H1 (cell line): ENCODE measurements at regions not wholly inside any gene's neighbourhood (a gene's known extent, or its start where the extent isn't known, plus 50 kb on each side); places are given as distances from the start of the nearest gene placed in this dataset.

Experiments used
- CTCF ChIA-PET: fragments of 300-600 bp; sonication (Branson Sonifier 250); formaldehyde crosslinking; loops from one replicate; lab custom pipeline; 2021; ENCODE audit not compliant: partially characterized antibody; lab: Charles Lee
- POLR2A ChIA-PET: fragments of 300-600 bp; sonication (Branson Sonifier 250); formaldehyde crosslinking; loops from one replicate; lab custom pipeline; 2021; ENCODE audit warnings: inconsistent platforms; ENCODE audit not compliant: partially characterized antibody; lab: Charles Lee
- DNase-seq, 2 experiments: peaks; one replicate each; pipeline versions ENCODE4 v3.0.0 to v3.0.0-alpha.2; 2010 to 2022; ENCODE audit warnings: low spot score in 2 of 2, low read depth in 1 of 2, mixed read lengths in 1 of 2
- FAIRE-seq: peaks from 2 replicates; lab custom pipeline; 2011; peaks lifted over from hg19 to GRCh38; lab: Jason Lieb, UNC
- H2AFZ ChIP-seq: 2 replicates; pipeline ENCODE4 v1.8.1; 2012; ENCODE audit warnings: low read length, inconsistent platforms
- H2AK5ac ChIP-seq: 2 replicates; pipeline ENCODE4 v1.6.1; 2013; ENCODE audit warnings: low read depth, low read length
- H2BK120ac ChIP-seq: replicated peaks from 2 replicates; pipeline ENCODE3; 2013; ENCODE audit warnings: low read depth, low read length, inconsistent platforms
- H2BK12ac ChIP-seq: 2 replicates; pipeline ENCODE4 v1.6.1; 2013; ENCODE audit warnings: low read depth, low read length
- H2BK15ac ChIP-seq: 2 replicates; pipeline ENCODE4 v1.6.1; 2013; ENCODE audit warnings: low read length
- H2BK20ac ChIP-seq: 2 replicates; pipeline ENCODE4 v1.6.1; 2013; ENCODE audit warnings: low read length
- H2BK5ac ChIP-seq: 2 replicates; pipeline ENCODE4 v1.6.1; 2013; ENCODE audit warnings: low read depth, low read length
- H3K14ac ChIP-seq: 2 replicates; pipeline ENCODE4 v1.6.1; 2013; ENCODE audit warnings: inconsistent platforms; ENCODE audit not compliant: insufficient read length
- H3K18ac ChIP-seq: 2 replicates; pipeline ENCODE4 v1.6.1; 2013; ENCODE audit warnings: low read length; ENCODE audit errors: extremely low read depth
- H3K23ac ChIP-seq: 2 replicates; pipeline ENCODE4 v1.6.1; 2013; ENCODE audit warnings: inconsistent platforms; ENCODE audit not compliant: insufficient read length
- H3K23me2 ChIP-seq: 2 replicates; pipeline ENCODE4 v1.6.1; 2013; ENCODE audit warnings: low read depth, low read length
- H3K27ac ChIP-seq: 2 replicates; pipeline ENCODE4 v1.6.1; 2011; ENCODE audit warnings: low read depth, low read length, inconsistent platforms
- H3K27me3 ChIP-seq, 4 experiments: replicated peaks in 1 of 4; 1 replicate in 1 of 4; 2 replicates in 3 of 4; pipeline versions ENCODE4 v1.6.1 to v1.8.1; 2011 to 2013; ENCODE audit warnings: low read length in 3 of 4, mild to moderate bottlenecking in 3 of 4, inconsistent platforms in 2 of 4, mixed read lengths in 2 of 4, moderate library complexity in 1 of 4; ENCODE audit not compliant: control insufficient read depth in 3 of 4, insufficient read depth in 3 of 4; ENCODE audit errors: extremely low read depth in 1 of 4
- H3K36me3 ChIP-seq, 4 experiments: 2 replicates each; pipeline versions ENCODE4 v1.6.1 to v1.8.1; 2011 to 2013; ENCODE audit warnings: mild to moderate bottlenecking in 4 of 4, low read length in 3 of 4, moderate library complexity in 2 of 4, control low read depth in 1 of 4, inconsistent platforms in 1 of 4; ENCODE audit not compliant: insufficient read depth in 4 of 4, control insufficient read depth in 2 of 4
- H3K4ac ChIP-seq: replicated peaks from 2 replicates; pipeline ENCODE3; 2013; ENCODE audit warnings: low read length, low read depth, mixed read lengths, inconsistent platforms; ENCODE audit not compliant: insufficient read length
- H3K4me1 ChIP-seq, 4 experiments: replicated peaks in 1 of 4; 1 replicate in 1 of 4; 2 replicates in 3 of 4; pipeline versions ENCODE4 v1.6.1 to v1.8.1; 2011 to 2013; ENCODE audit warnings: low read length in 3 of 4, inconsistent platforms in 2 of 4, mixed read lengths in 1 of 4; ENCODE audit not compliant: insufficient read depth in 4 of 4, control insufficient read depth in 3 of 4
- H3K4me2 ChIP-seq, 2 experiments: 2 replicates each; pipeline versions ENCODE4 v1.6.1 to v1.8.1; 2011 to 2013; ENCODE audit warnings: low read depth in 2 of 2, low read length in 2 of 2, control low read depth in 1 of 2, inconsistent platforms in 1 of 2, mild to moderate bottlenecking in 1 of 2; ENCODE audit not compliant: insufficient read depth in 1 of 2
- H3K4me3 ChIP-seq, 4 experiments: fragments of 200-600, 300-600 bp in 1 of 4; sonication (generic), shearing (Covaris generic), sonication (Bioruptor Twin) in 1 of 4; 2 replicates each; pipeline versions ENCODE4 v1.5.1 to v1.8.1; 2011 to 2016; ENCODE audit warnings: low read length in 4 of 4, low read depth in 3 of 4, control low read depth in 2 of 4, inconsistent platforms in 2 of 4, mild to moderate bottlenecking in 2 of 4, mixed read lengths in 1 of 4, moderate library complexity in 1 of 4; ENCODE audit not compliant: insufficient read depth in 2 of 4; ENCODE audit errors: extremely low read depth in 1 of 4
- H3K56ac ChIP-seq: replicated peaks from 2 replicates; pipeline ENCODE3; 2013; ENCODE audit warnings: low read depth, mild to moderate bottlenecking, mixed read lengths, low read length, inconsistent platforms; ENCODE audit not compliant: insufficient read length
- H3K79me1 ChIP-seq: 2 replicates; pipeline ENCODE4 v1.6.1; 2013; ENCODE audit warnings: low read depth, low read length, control low read depth
- H3K79me2 ChIP-seq, 2 experiments: 2 replicates each; pipeline versions ENCODE4 v1.6.1 to v1.8.1; 2012 to 2013; ENCODE audit warnings: low read length in 2 of 2, mild to moderate bottlenecking in 2 of 2, inconsistent platforms in 1 of 2; ENCODE audit not compliant: insufficient read depth in 2 of 2, control insufficient read depth in 1 of 2
- H3K9ac ChIP-seq, 4 experiments: replicated peaks in 1 of 4; 1 replicate in 1 of 4; 2 replicates in 3 of 4; pipeline versions ENCODE4 v1.6.1 to v1.8.1; 2011 to 2013; ENCODE audit warnings: low read depth in 3 of 4, low read length in 3 of 4, control low read depth in 2 of 4, mild to moderate bottlenecking in 2 of 4, moderate library complexity in 2 of 4, inconsistent platforms in 1 of 4; ENCODE audit errors: extremely low read depth in 1 of 4
- H3K9me3 ChIP-seq, 2 experiments: 2 replicates each; pipeline versions ENCODE4 v1.6.1 to v1.8.1; 2012 to 2013; ENCODE audit warnings: mild to moderate bottlenecking in 2 of 2, moderate library complexity in 2 of 2, control low read depth in 1 of 2, inconsistent platforms in 1 of 2, low read depth in 1 of 2, low read length in 1 of 2, mixed read lengths in 1 of 2; ENCODE audit not compliant: insufficient read depth in 2 of 2
- H4K20me1 ChIP-seq, 2 experiments: replicated peaks in 1 of 2; 2 replicates each; pipeline versions ENCODE3 to v1.8.1; 2011 to 2013; ENCODE audit warnings: inconsistent platforms in 2 of 2, low read length in 2 of 2, mild to moderate bottlenecking in 1 of 2; ENCODE audit not compliant: insufficient read depth in 2 of 2, control insufficient read depth in 1 of 2
- H4K5ac ChIP-seq: 2 replicates; pipeline ENCODE4 v1.6.1; 2013; ENCODE audit warnings: low read length, low read depth, mixed read lengths, inconsistent platforms; ENCODE audit not compliant: insufficient read length
- H4K8ac ChIP-seq: 2 replicates; pipeline ENCODE4 v1.8.0; 2013; ENCODE audit warnings: mild to moderate bottlenecking, moderate library complexity, low read length, inconsistent platforms; ENCODE audit not compliant: insufficient read depth; ENCODE audit errors: extremely low read depth
- H4K91ac ChIP-seq: replicated peaks from 2 replicates; pipeline ENCODE3; 2013; ENCODE audit warnings: low read length, mixed read lengths, inconsistent platforms; ENCODE audit not compliant: insufficient read length
- SP1 ChIP-seq: IDR thresholded peaks from 2 replicates; pipeline ENCODE4 v1.6.1; 2011; ENCODE audit warnings: low read depth, low read length
- WGBS, 2 experiments: shearing (Covaris generic) in 1 of 2; methylation state at CpG; one replicate each; pipeline versions ENCODE4 v1.1.6 to v1.1.7; 2013 to 2015; ENCODE audit warnings: low lambda C conversion rate in 2 of 2, mixed read lengths in 2 of 2, inconsistent platforms in 1 of 2, low coverage in 1 of 2, missing lambda C conversion rate in 1 of 2; ENCODE audit not compliant: insufficient replicate concordance in 2 of 2, insufficient coverage in 1 of 2, insufficient read length in 1 of 2; ENCODE audit errors: extremely low coverage in 1 of 2, missing lambda C conversion rate in 1 of 2; 5-methylcytosine and 5-hydroxymethylcytosine counted together

GRCh38 chr22:49650336-49651241 is 177.1 kb downstream of the BRD1 start:
- no peaks in the 10 kb centered on the region for H3K23me2 ChIP-seq
- H2BK5ac ChIP-seq: no peak overlapping the region
- H3K14ac ChIP-seq: no peak overlapping the region
- no peak overlapping the region for H2BK20ac ChIP-seq
- FAIRE-seq (no peak), DNase-seq (no peak)
- no peak overlapping the region for H2AFZ ChIP-seq
- H3K36me3 ChIP-seq: no peaks in the 10 kb centered on the region
- H3K56ac ChIP-seq: no peak overlapping the region
- H4K5ac ChIP-seq: no peak overlapping the region
- ChIA-PET POLR2A (no interaction called here), CTCF (interaction anchor here (1.2 to 1.5 kb wide), 2 partner anchors 8 to 74 kb away, joined by 3 to 5 read pairs; no protein-coding TSS in a partner anchor)
- WGBS, 2 experiments: 91% methylated on average over 32 of the region's 32 CpGs; no CpG with 5 or more reads in 1 of the 2 experiments
- no peak overlapping the region for H2BK120ac ChIP-seq
- no peak overlapping the region for H2BK15ac ChIP-seq
- H3K4me1 ChIP-seq: peaks cover 0 to 6% (median 1%) of the 10 kb centered on the region in 4 experiments; a peak in 2 of 7 replicates
- H3K4ac ChIP-seq: no peak overlapping the region
- no peak overlapping the region for H3K9ac ChIP-seq
- no peak overlapping the region for H3K27ac ChIP-seq
- H3K9me3 ChIP-seq: no peaks in the 10 kb centered on the region
- H3K79me1 ChIP-seq: no peaks in the 10 kb centered on the region
- H3K4me3 ChIP-seq: no peak overlapping the region
- no peak overlapping the region for H4K8ac ChIP-seq
- no peak overlapping the region for H2BK12ac ChIP-seq
- no peak overlapping the region for H3K4me2 ChIP-seq
- H3K23ac ChIP-seq: no peak overlapping the region
- no peaks in the 10 kb centered on the region for H3K79me2 ChIP-seq
- H3K27me3 ChIP-seq: no peaks in the 10 kb centered on the region
- H3K18ac ChIP-seq: no peak overlapping the region
- H4K91ac ChIP-seq: no peak overlapping the region
- H2AK5ac ChIP-seq: no peak overlapping the region
- no peaks in the 10 kb centered on the region for H4K20me1 ChIP-seq
- no peak for TF ChIP-seq SP1
